HUES48 (cell line): ENCODE measurements at regions not wholly inside any gene's neighbourhood (a gene's known extent, or its start where the extent isn't known, plus 50 kb on each side); places are given as distances from the start of the nearest gene placed in this dataset.
"Not testable (repeated sequence)": the region's sequence is repeated elsewhere in the genome, so short reads cannot be mapped to it uniquely, and the experiment has no call there.

Experiments
- H3K27ac ChIP-seq: one replicate; pipeline ENCODE4 v1.7.0; 2013; ENCODE audit warnings: low read depth, low read length, inconsistent platforms
- H3K27me3 ChIP-seq: 2 replicates; pipeline ENCODE4 v1.6.1; 2013; ENCODE audit warnings: mild to moderate bottlenecking, low read length; ENCODE audit not compliant: control insufficient read depth, insufficient read depth
- H3K36me3 ChIP-seq: 2 replicates; pipeline ENCODE4 v1.6.1; 2013; ENCODE audit warnings: low read length; ENCODE audit not compliant: control insufficient read depth, insufficient read depth
- H3K4me1 ChIP-seq: 2 replicates; pipeline ENCODE4 v1.6.1; 2013; ENCODE audit warnings: mild to moderate bottlenecking, low read length; ENCODE audit not compliant: control insufficient read depth, insufficient read depth
- H3K4me3 ChIP-seq: 2 replicates; pipeline ENCODE4 v1.5.1; 2013; ENCODE audit warnings: mild to moderate bottlenecking, low read depth, low read length
- H3K9ac ChIP-seq: 2 replicates; pipeline ENCODE4 v1.6.1; 2013; ENCODE audit warnings: mild to moderate bottlenecking, low read depth, low read length, moderate library complexity
- H3K9me3 ChIP-seq: 2 replicates; pipeline ENCODE4 v1.6.1; 2013; ENCODE audit warnings: low read length; ENCODE audit not compliant: control insufficient read depth, insufficient read depth

DNA sequence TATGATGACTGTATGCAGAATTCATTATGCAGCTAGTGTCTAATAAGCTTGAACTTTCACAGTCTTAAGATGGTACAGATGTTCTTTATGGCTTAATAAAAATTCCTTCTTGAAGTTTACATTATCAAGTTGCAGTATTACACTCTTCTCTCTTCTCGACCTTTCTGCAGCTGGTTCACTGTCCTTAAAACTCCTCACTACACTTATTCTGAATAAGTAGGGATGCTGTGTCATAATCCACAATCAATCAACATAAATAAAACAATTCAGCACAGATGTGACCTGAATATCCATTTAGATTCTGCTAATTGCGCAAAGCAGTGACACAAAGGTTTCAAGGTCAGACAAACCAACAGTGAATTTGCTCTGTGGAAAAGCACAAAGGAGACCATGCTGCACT is 356.8 kb downstream of the SUCLG1 start:
- peaks cover 14% of the 10 kb centered on the region for H3K9me3 ChIP-seq

DNA sequence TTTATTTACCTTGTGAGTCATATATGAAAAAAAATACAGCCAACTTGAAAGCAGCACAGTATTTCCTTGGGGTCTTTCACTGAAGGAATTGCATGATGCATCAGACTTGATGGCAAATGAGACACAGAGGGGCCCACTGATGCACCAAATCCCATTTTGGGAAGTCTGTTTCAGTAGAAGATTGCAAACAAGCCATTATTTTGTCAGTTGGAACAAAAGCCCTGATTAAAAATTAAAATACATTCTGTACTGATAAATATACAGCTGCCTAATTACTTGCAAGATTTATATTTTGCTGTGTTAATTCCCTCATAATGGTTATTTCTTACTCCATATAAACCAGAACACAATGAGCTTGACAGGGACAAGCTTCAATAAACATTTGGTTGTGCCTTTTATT is 370.4 kb downstream of the SUCLG1 start:
- no peak overlapping the region for H3K27ac ChIP-seq
- no peak overlapping the region for H3K4me3 ChIP-seq
- peaks cover 16% of the 10 kb centered on the region for H3K9me3 ChIP-seq
- H3K27me3 ChIP-seq, result no peaks in the 10 kb centered on the region
- H3K9ac ChIP-seq, result no peak overlapping the region
- H3K4me1 ChIP-seq, result no peaks in the 10 kb centered on the region
- no peaks in the 10 kb centered on the region for H3K36me3 ChIP-seq

More for the DNA sequence above, 356.8 kb downstream of the SUCLG1 start:
- Histone ChIP-seq H3K27ac (no peak overlapping the region), H3K9ac (no peak overlapping the region), H3K27me3 (no peaks in the 10 kb centered on the region), H3K36me3 (no peaks in the 10 kb centered on the region), H3K4me3 (no peak overlapping the region), H3K4me1 (no peaks in the 10 kb centered on the region)

DNA sequence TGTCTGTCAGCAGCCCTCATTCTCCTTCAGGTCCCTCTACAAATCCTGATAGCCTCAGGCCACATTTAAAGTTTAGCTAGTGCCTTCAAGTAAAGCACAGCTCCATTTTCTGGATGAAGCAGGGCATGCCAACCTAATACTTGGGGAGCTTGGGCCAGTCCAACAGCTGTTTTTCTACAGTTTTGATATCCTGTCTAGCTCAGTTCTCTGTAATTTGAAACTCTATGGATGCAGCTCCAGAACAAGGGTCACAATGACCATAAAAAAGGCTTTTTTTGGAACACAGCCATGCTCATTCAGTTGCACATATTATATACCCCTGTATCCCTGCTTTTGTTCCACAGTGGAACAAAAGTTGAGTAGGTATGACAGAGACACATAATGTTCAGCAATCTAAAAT is 373.5 kb downstream of the SUCLG1 start:
- H3K9me3 ChIP-seq, result no peaks in the 10 kb centered on the region
- H3K9ac ChIP-seq, result no peak overlapping the region

DNA sequence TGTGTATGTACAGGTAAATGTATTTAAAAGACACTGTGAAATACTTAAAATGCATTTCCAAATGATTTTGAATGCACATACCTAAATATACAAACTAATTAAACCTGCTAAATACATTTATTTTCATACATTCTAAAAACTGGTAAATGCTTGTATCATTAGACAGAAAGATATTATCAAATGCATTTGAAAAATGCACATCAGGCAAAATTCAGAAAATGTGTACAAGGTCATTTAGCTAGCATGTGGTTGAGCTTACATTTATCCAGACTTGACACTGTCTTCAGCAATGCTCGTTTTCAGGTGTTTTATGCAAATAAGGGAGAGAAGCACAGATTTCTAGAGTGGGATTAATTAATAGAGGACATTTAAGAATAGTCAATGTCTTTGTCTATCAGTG is 374.2 kb downstream of the SUCLG1 start:
- Histone ChIP-seq H3K27ac (no peak overlapping the region), H3K4me3 (no peak overlapping the region), H3K36me3 (no peaks in the 10 kb centered on the region), H3K4me1 (no peaks in the 10 kb centered on the region), H3K9ac (no peak overlapping the region), H3K9me3 (no peaks in the 10 kb centered on the region), H3K27me3 (no peaks in the 10 kb centered on the region)

More for the DNA sequence above, 373.5 kb downstream of the SUCLG1 start:
- H3K36me3 ChIP-seq, result no peaks in the 10 kb centered on the region
- H3K4me3 ChIP-seq, result no peak overlapping the region
- no peaks in the 10 kb centered on the region for H3K4me1 ChIP-seq
- H3K27me3 ChIP-seq, result no peaks in the 10 kb centered on the region
- H3K27ac ChIP-seq, result no peak overlapping the region

DNA sequence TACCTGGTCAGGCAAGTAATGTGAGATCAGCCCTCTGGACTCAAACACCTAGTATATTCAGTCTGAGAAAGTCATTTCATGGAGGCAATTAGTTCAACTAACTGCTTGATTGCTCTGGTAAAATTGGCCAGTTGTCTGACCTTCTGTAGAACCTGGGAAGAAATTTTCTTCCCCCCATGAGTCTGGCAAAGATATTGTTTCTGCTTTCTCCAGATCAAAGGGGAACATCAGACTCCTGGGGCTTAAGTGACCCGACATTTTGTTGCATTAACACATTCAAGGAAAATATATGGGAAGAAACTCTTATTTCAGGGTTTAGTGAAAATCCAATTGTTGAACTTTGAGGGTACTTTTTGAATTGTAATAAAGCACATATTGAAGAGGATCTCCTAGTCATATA is 375.1 kb downstream of the SUCLG1 start:
- no peak overlapping the region for H3K27ac ChIP-seq
- H3K27me3 ChIP-seq, result no peaks in the 10 kb centered on the region
- H3K9ac ChIP-seq, result no peak overlapping the region
- H3K9me3 ChIP-seq, result no peaks in the 10 kb centered on the region
- H3K4me1 ChIP-seq, result no peaks in the 10 kb centered on the region
- H3K4me3 ChIP-seq, result no peak overlapping the region
- H3K36me3 ChIP-seq, result no peaks in the 10 kb centered on the region

DNA sequence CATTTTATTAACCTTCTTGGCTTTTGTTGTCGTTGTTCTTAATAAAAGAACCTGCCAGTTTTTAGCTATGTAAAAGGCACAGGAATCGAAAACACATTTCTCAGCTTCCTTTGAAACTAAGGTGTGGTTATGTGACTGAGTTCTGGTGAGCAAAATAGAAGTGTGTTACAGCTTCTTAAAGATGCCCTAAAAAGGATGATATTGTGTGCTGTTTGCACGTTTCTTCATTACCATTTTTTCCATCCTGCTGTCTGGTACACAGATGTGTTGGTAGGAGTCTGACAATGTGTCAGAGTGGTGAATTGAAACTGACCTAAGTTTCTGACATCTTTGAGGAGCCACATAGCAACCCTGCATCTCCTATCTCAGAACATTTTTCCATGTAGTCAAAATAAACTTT is 380.6 kb downstream of the SUCLG1 start:
- Histone ChIP-seq H3K27me3 (no peaks in the 10 kb centered on the region), H3K4me1 (no peaks in the 10 kb centered on the region), H3K4me3 (no peak overlapping the region), H3K9ac (no peak overlapping the region), H3K36me3 (no peaks in the 10 kb centered on the region), H3K27ac (no peak overlapping the region), H3K9me3 (no peaks in the 10 kb centered on the region)

DNA sequence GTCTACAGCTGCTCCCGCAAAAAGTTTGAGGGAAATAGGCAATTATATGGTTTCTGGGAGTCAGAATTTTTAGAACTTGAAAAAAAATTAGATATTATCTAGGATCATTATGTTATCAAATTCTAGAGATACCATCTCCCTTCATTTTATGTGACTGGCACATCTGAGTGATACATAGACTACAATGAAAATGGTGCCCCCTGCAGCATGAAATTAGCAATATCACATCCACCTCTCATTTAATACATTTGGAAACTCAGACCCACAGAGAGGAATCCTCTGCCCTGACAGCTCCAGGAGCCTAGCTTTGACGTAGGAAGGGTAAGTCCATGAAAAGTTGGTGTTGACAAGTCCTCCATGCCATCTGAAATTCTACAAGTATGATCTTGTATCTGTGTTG is 381.6 kb downstream of the SUCLG1 start:
- Histone ChIP-seq H3K27me3 (no peaks in the 10 kb centered on the region), H3K4me3 (no peak overlapping the region), H3K4me1 (no peaks in the 10 kb centered on the region), H3K9me3 (no peaks in the 10 kb centered on the region), H3K36me3 (no peaks in the 10 kb centered on the region), H3K27ac (no peak overlapping the region), H3K9ac (no peak overlapping the region)

DNA sequence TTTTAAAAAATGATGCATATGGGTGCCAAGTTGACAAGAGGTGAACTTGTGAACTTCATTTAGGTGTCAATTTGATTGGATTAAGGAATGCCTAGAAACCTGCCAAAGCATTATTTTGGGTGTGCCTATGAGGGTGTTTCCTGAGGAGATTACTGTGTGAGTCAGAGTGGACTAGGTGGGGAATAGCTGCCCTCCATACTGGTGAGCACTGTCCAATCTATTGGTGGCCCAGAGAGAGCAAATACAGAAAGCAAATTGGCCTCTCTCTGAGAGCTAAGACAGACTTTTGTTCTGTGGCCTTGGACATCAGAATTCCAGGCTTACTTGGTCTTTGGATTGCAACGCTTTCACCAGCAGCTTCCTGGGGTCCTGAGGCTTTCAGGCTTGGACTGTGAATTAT is 388.0 kb downstream of the SUCLG1 start:
- no peaks in the 10 kb centered on the region for H3K9me3 ChIP-seq
- H3K4me1 ChIP-seq, result no peaks in the 10 kb centered on the region
- no peak overlapping the region for H3K27ac ChIP-seq
- no peak overlapping the region for H3K9ac ChIP-seq
- no peaks in the 10 kb centered on the region for H3K27me3 ChIP-seq
- H3K36me3 ChIP-seq, result no peaks in the 10 kb centered on the region
- no peak overlapping the region for H3K4me3 ChIP-seq

DNA sequence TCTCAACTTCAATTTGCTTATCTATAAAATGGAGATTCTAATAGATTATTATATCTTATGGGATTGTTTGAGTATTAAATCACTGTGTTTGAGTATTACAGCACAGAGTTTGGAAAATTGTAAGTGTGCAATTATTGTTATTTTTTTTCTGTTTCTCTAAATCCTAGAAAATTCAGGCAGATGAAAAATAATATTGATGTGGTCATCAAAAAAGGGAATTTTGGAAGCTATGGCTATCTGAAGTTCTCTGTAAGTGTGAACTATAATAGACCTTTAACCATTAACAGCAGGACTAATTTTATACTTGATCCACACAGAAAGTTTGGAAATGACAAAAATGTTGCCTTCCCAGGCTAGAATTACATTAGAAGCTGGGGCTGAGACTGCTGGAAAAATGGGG is 393.2 kb downstream of the SUCLG1 start:
- Histone ChIP-seq H3K4me3 (no peak overlapping the region), H3K9me3 (no peaks in the 10 kb centered on the region), H3K4me1 (no peaks in the 10 kb centered on the region), H3K9ac (no peak overlapping the region), H3K27me3 (no peaks in the 10 kb centered on the region), H3K36me3 (no peaks in the 10 kb centered on the region), H3K27ac (no peak overlapping the region)

DNA sequence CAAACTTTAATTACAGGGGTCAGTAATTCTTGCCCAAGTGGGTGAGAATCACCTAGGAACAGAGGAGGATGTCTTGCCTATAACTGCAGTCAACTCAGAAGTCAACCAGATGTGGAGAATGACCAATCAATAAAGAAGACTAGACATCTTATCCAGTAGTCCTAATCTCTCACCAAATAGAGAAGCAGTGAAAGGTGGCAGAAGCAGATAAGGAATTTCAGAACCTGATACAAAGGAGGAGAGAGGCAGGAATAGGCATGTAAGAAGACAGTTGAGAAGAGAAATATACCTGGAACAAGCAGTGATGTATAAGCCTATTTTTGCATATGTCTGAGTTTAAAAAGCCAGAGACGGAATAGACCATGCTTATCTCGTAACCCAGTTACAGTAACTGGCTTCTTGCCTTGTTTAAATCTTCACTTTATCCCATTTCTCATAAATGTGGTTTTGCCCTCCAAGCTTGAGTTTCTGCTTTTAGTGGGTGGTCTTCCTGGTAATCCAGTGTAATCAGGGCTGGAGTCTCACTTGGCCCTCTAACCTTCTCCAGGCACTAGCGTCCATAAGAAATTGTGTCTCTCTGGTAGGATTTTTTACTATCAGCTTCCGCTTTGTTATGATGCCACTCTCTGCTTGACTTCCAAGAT is 401.0 kb downstream of the SUCLG1 start:
- H3K36me3 ChIP-seq, result no peaks in the 10 kb centered on the region
- no peak overlapping the region for H3K27ac ChIP-seq
- H3K4me3 ChIP-seq, result no peak overlapping the region
- no peaks in the 10 kb centered on the region for H3K9me3 ChIP-seq
- H3K27me3 ChIP-seq, result no peaks in the 10 kb centered on the region
- no peak overlapping the region for H3K9ac ChIP-seq
- H3K4me1 ChIP-seq, result 0 out of 2 replicates have a peak, but pooled peaks cover 4% of the 10 kb centered on the region

DNA sequence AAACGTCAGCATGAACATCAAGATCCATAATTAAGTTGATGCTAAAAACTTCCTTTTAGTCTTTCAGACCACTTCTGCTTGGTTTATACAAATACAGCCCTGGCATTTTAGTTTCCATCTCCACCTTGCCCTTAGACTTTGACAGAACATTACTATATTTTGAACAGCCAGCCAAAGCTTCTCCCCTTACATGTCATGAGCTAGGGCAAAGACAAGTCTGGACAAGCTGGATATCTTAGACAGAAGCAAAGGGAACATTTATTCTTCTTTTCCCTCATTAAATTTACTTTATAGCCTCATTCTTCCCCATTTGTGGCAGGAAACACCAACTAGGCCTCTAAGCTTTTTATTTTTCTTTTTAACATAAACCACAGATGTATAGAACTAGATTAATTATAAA is 403.3 kb downstream of the SUCLG1 start:
- Histone ChIP-seq H3K9ac (no peak overlapping the region), H3K4me1 (0 out of 2 replicates have a peak, but pooled peaks cover 4% of the 10 kb centered on the region), H3K9me3 (no peaks in the 10 kb centered on the region), H3K27me3 (no peaks in the 10 kb centered on the region), H3K36me3 (no peaks in the 10 kb centered on the region), H3K27ac (no peak overlapping the region), H3K4me3 (no peak overlapping the region)

DNA sequence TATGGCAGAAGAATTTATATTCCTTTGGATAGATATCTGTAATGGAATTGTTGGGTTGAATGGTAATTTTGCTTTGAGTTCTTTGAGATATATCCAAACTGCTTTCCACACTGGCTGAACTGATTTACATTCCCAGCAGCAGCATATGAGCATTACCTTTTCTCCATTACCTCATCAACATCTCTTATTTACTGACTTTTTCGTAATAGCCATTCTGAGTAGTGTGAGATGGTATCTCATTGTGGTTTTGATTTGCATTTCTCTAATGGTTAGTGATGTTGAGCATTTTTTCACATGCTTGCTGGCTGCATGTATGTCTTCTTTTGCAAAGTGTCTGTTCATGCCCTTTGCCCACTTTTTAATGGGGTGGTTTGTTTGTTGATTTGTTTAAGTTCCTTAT is 404.5 kb downstream of the SUCLG1 start:
- not testable (repeated sequence) for H3K36me3 ChIP-seq, H3K27ac ChIP-seq, H3K9me3 ChIP-seq, H3K4me3 ChIP-seq, H3K9ac ChIP-seq, H3K4me1 ChIP-seq, H3K27me3 ChIP-seq
